ENCODE measurements at regions not wholly inside any gene's neighbourhood (a gene's known extent, or its start where the extent isn't known, plus 50 kb on each side); places are given as distances from the start of the nearest gene placed in this dataset.

- no peaks in the 10 kb centered on the region for H3K4me1 Mint-ChIP-seq
- H3K4me3 Mint-ChIP-seq: no peak overlapping the region
- H3K27ac Mint-ChIP-seq: no peak overlapping the region
- Histone ChIP-seq H3K27me3 (ENCODE audit: control insufficient read depth, insufficient read depth, low read length, poor library complexity, severe bottlenecking) (no peaks in the 10 kb centered on the region), H3K4me3 (ENCODE audit: low read length) (no peak overlapping the region), H3K36me3 (ENCODE audit: control insufficient read depth, insufficient read depth, low read length) (no peaks in the 10 kb centered on the region), H3K4me1 (ENCODE audit: control insufficient read depth, insufficient read depth, low read length) (no peaks in the 10 kb centered on the region), H3K9ac (ENCODE audit: extremely low read depth, low read length, poor library complexity, severe bottlenecking) (no peak overlapping the region), H3K9me3 (ENCODE audit: control insufficient read depth, low read length) (no peaks in the 10 kb centered on the region), H3K27ac (ENCODE audit: low read depth, low read length) (no peak overlapping the region)
- no peak for TF ChIP-seq CTCF (conservative IDR thresholded peaks at IDR 0.05)
- H3K36me3 Mint-ChIP-seq (ENCODE audit: low read depth): no peaks in the 10 kb centered on the region
- no peaks in the 10 kb centered on the region for H3K9me3 Mint-ChIP-seq
- no peak for DNase-seq
- peaks cover 17% of the 10 kb centered on the region for H3K27me3 Mint-ChIP-seq (ENCODE audit: insufficient read depth)
- 90 to 96% methylated on average over 2 of the region's 2 CpGs for WGBS, 2 experiments (ENCODE audit: insufficient coverage in 1 of 2, insufficient read length in 1 of 2)
Measured at GRCh38 chr3:130626049-130626448, 109.1 kb downstream of the COL6A6 start.

GRCh38 chr3:130627143-130627855, 110.3 kb downstream of the COL6A6 start:
- no peak for TF ChIP-seq CTCF (conservative IDR thresholded peaks at IDR 0.05)
- no peak overlapping the region for H3K4me3 Mint-ChIP-seq
- Histone ChIP-seq H3K27me3 (ENCODE audit: control insufficient read depth, insufficient read depth, low read length, poor library complexity, severe bottlenecking) (no peaks in the 10 kb centered on the region), H3K4me1 (ENCODE audit: control insufficient read depth, insufficient read depth, low read length) (no peaks in the 10 kb centered on the region), H3K9ac (ENCODE audit: extremely low read depth, low read length, poor library complexity, severe bottlenecking) (no peak overlapping the region), H3K36me3 (ENCODE audit: control insufficient read depth, insufficient read depth, low read length) (no peaks in the 10 kb centered on the region), H3K27ac (ENCODE audit: low read depth, low read length) (no peak overlapping the region), H3K9me3 (ENCODE audit: control insufficient read depth, low read length) (no peaks in the 10 kb centered on the region), H3K4me3 (ENCODE audit: low read length) (no peak overlapping the region)
- no peaks in the 10 kb centered on the region for H3K9me3 Mint-ChIP-seq
- H3K36me3 Mint-ChIP-seq (ENCODE audit: low read depth): no peaks in the 10 kb centered on the region
- no peak for DNase-seq
- H3K27ac Mint-ChIP-seq: no peak overlapping the region
- H3K4me1 Mint-ChIP-seq: no peaks in the 10 kb centered on the region
- 82 to 93% methylated on average over 2 to 4 of the region's 4 CpGs for WGBS, 2 experiments (ENCODE audit: insufficient coverage in 1 of 2, insufficient read length in 1 of 2)
- H3K27me3 Mint-ChIP-seq (ENCODE audit: insufficient read depth): peaks cover 17% of the 10 kb centered on the region

GRCh38 chr3:130627882-130628281, 110.9 kb downstream of the COL6A6 start:
- Mint-ChIP-seq H3K27me3 (ENCODE audit: insufficient read depth) (peaks cover 17% of the 10 kb centered on the region), H3K27ac (no peak overlapping the region)

More at GRCh38 chr3:130627882-130628281, 110.9 kb downstream of the COL6A6 start:
- Mint-ChIP-seq H3K36me3 (ENCODE audit: low read depth) (no peaks in the 10 kb centered on the region), H3K4me3 (no peak overlapping the region), H3K9me3 (no peaks in the 10 kb centered on the region), H3K4me1 (no peaks in the 10 kb centered on the region)
- 86 to 89% methylated on average over 1 of the region's 1 CpG for WGBS, 2 experiments (ENCODE audit: insufficient coverage in 1 of 2, insufficient read length in 1 of 2)
- Histone ChIP-seq H3K4me3 (ENCODE audit: low read length) (no peak overlapping the region), H3K9ac (ENCODE audit: extremely low read depth, low read length, poor library complexity, severe bottlenecking) (no peak overlapping the region), H3K4me1 (ENCODE audit: control insufficient read depth, insufficient read depth, low read length) (no peaks in the 10 kb centered on the region), H3K27me3 (ENCODE audit: control insufficient read depth, insufficient read depth, low read length, poor library complexity, severe bottlenecking) (no peaks in the 10 kb centered on the region), H3K9me3 (ENCODE audit: control insufficient read depth, low read length) (no peaks in the 10 kb centered on the region), H3K27ac (ENCODE audit: low read depth, low read length) (no peak overlapping the region), H3K36me3 (ENCODE audit: control insufficient read depth, insufficient read depth, low read length) (no peaks in the 10 kb centered on the region)
- no peak for TF ChIP-seq CTCF (conservative IDR thresholded peaks at IDR 0.05)
- no peak for DNase-seq
